Transverse colon (tissue), 4 donors: ENCODE measurements at regions not wholly inside any gene's neighbourhood (a gene's known extent, or its start where the extent isn't known, plus 50 kb on each side); places are given as distances from the start of the nearest gene placed in this dataset.
"Not testable (repeated sequence)": the region's sequence is repeated elsewhere in the genome, so short reads cannot be mapped to it uniquely, and the experiment has no call there.

Experiments
- EP300 ChIP-seq: sonication (generic); formaldehyde crosslinking; IDR thresholded peaks from one replicate; pipeline ENCODE4 v1.6.1; 2017; ENCODE audit warnings: antibody characterized with exemption, low read depth
- POLR2A ChIP-seq: fragments of 450-650 bp; IDR thresholded peaks from one replicate; pipeline ENCODE4 v1.6.1; 2016; ENCODE audit warnings: antibody characterized with exemption, mild to moderate bottlenecking, moderate library complexity
- POLR2AphosphoS5 ChIP-seq, 3 donors: sonication (generic); formaldehyde crosslinking; IDR thresholded peaks; one replicate each; pipeline ENCODE4 v1.6.1; 2016; ENCODE audit warnings: antibody characterized with exemption in 3 of 3
- TF ChIP-seq, protein P1 (sequence below), 5 experiments: fragments of 200-600 bp in 3 of 5; fragments of 450-650 bp in 2 of 5; sonication (generic) in 3 of 5; IDR thresholded peaks; 1 replicate in 2 of 5; 2 replicates in 3 of 5; pipeline ENCODE4 v1.5.1; 2016 to 2017; ENCODE audit warnings: antibody characterized with exemption in 5 of 5, inconsistent platforms in 3 of 5, mild to moderate bottlenecking in 2 of 5, moderate library complexity in 1 of 5

DNA sequence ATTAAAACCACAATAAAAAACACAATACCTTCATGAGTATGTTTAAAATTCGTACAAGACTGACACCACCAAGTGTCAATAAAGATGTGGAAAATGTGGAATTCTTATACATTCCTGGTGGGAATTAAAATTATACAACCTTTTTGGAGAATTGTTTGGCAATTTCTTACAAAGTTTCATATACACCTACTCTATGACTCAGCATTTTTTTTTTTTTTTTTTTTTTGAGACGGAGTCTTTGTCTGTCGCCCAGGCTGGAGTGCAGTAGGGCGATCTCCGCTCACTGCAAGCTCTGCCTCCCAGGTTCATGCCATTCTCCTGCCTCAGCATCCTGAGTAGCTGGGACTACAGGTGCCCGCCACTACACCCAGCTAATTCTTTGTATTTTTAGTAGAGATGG, 212.5 kb upstream of the PIEZO2 start:
- TF ChIP-seq, protein P1, sequence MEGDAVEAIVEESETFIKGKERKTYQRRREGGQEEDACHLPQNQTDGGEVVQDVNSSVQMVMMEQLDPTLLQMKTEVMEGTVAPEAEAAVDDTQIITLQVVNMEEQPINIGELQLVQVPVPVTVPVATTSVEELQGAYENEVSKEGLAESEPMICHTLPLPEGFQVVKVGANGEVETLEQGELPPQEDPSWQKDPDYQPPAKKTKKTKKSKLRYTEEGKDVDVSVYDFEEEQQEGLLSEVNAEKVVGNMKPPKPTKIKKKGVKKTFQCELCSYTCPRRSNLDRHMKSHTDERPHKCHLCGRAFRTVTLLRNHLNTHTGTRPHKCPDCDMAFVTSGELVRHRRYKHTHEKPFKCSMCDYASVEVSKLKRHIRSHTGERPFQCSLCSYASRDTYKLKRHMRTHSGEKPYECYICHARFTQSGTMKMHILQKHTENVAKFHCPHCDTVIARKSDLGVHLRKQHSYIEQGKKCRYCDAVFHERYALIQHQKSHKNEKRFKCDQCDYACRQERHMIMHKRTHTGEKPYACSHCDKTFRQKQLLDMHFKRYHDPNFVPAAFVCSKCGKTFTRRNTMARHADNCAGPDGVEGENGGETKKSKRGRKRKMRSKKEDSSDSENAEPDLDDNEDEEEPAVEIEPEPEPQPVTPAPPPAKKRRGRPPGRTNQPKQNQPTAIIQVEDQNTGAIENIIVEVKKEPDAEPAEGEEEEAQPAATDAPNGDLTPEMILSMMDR (IDR thresholded peaks at IDR 0.05): not testable (repeated sequence)
- not testable (repeated sequence) for TF ChIP-seq EP300; POLR2AphosphoS5 (IDR thresholded peaks at IDR 0.05); POLR2A
